GM12878 (cell line): ENCODE measurements at regions not wholly inside any gene's neighbourhood (a gene's known extent, or its start where the extent isn't known, plus 50 kb on each side); places are given as distances from the start of the nearest gene placed in this dataset.

Experiments
- ATAC-seq: fragments of 200-7000 bp; cut with Tn5 transposase; 3 replicates; pipeline ENCODE4 v1.9.1; 2020; ENCODE audit warnings: mild to moderate bottlenecking, moderate library complexity
- BruUV-seq: library from RNA; stranded (reverse); fragments of 400-500 nt; replicated peaks from 2 replicates; lab custom pipeline; 2021; lab: Mats Ljungman, UMichigan
- CTCF ChIA-PET: fragments of 300-600 bp; sonication (Branson Sonifier 250); formaldehyde crosslinking; extraction: SDS; loops from one replicate; lab custom pipeline; 2021; ENCODE audit warnings: inconsistent platforms; lab: Yijun Ruan, JAX
- POLR2A ChIA-PET: fragments of 350-600 bp; formaldehyde crosslinking; extraction: SDS; loops from one replicate; lab custom pipeline; 2021; ENCODE audit warnings: inconsistent platforms; lab: Charles Lee
- RAD21 ChIA-PET: fragments of 300-600 bp; sonication (Branson Sonifier 250); formaldehyde crosslinking; loops from one replicate; lab custom pipeline; 2023; ENCODE audit warnings: antibody characterized with exemption; ENCODE audit not compliant: unreplicated experiment; lab: Charles Lee
- SMC1A ChIA-PET: fragments of 300-600 bp; sonication (Branson Sonifier 250); formaldehyde crosslinking; loops from one replicate; lab custom pipeline; 2023; ENCODE audit not compliant: unreplicated experiment, uncharacterized antibody; lab: Charles Lee
- DNase-seq: peaks from one replicate; pipeline ENCODE4 v3.0.0-alpha.2; 2011; ENCODE audit warnings: low read depth, low spot score
- FAIRE-seq: peaks from 3 replicates; lab custom pipeline; 2011; peaks lifted over from hg19 to GRCh38; lab: Jason Lieb, UNC
- H2AFZ ChIP-seq: 2 replicates; pipeline ENCODE4 v1.6.0; 2011; ENCODE audit warnings: low read depth, low read length, control low read depth; ENCODE audit not compliant: control insufficient read depth
- H3K27ac ChIP-seq: 2 replicates; pipeline ENCODE4 v1.5.1; 2011; ENCODE audit warnings: control low read depth; ENCODE audit not compliant: control insufficient read depth, insufficient read depth
- H3K27me3 ChIP-seq, 2 experiments: replicated peaks in 1 of 2; 2 replicates each; pipeline versions ENCODE4 v1.6.0 to v1.6.1; 2011; ENCODE audit warnings: low read length in 1 of 2; ENCODE audit not compliant: control insufficient read depth in 2 of 2, insufficient read depth in 2 of 2
- H3K36me3 ChIP-seq, 2 experiments: 2 replicates each; pipeline ENCODE4 v1.5.1; 2011; ENCODE audit warnings: low read length in 1 of 2; ENCODE audit not compliant: control insufficient read depth in 2 of 2, insufficient read depth in 2 of 2
- H3K4me1 ChIP-seq: 2 replicates; pipeline ENCODE4 v1.6.1; 2011; ENCODE audit warnings: mild to moderate bottlenecking, low read length, moderate library complexity, mixed read lengths; ENCODE audit not compliant: control insufficient read depth, insufficient read depth
- H3K4me2 ChIP-seq: 2 replicates; pipeline ENCODE4 v1.6.0; 2011; ENCODE audit warnings: control low read depth; ENCODE audit not compliant: control insufficient read depth, insufficient read depth
- H3K4me3 ChIP-seq: fragments of 200-600 bp; sonication (generic); 2 replicates; pipeline ENCODE4 v1.5.1; 2016
- H3K79me2 ChIP-seq: 2 replicates; pipeline ENCODE4 v1.6.0; 2011; ENCODE audit warnings: low read length; ENCODE audit not compliant: control insufficient read depth, insufficient read depth
- H3K9ac ChIP-seq: 2 replicates; pipeline ENCODE4 v1.8.0; 2011; ENCODE audit warnings: low read length, control low read depth, mixed read lengths; ENCODE audit not compliant: control insufficient read depth, insufficient read depth
- H3K9me3 ChIP-seq: replicated peaks from 3 replicates; pipeline ENCODE4 v1.5.1; 2011; ENCODE audit warnings: mild to moderate bottlenecking, low read length; ENCODE audit not compliant: control insufficient read depth, insufficient read depth
- H4K20me1 ChIP-seq: 2 replicates; pipeline ENCODE4 v1.6.0; 2011; ENCODE audit not compliant: control insufficient read depth, insufficient read depth
- ATF7 ChIP-seq: fragments of 450-650 bp; IDR thresholded peaks from 2 replicates; pipeline ENCODE4 v1.6.1; 2016; ENCODE audit warnings: low read depth, mild to moderate bottlenecking
- ESRRA ChIP-seq: IDR thresholded peaks from 2 replicates; pipeline ENCODE4 v1.6.1; 2012; ENCODE audit warnings: mild to moderate bottlenecking, low read length, improper control_type of control experiment
- EZH2 ChIP-seq: IDR thresholded peaks from 2 replicates; pipeline ENCODE4 v1.6.1; 2012; ENCODE audit warnings: low read depth, mild to moderate bottlenecking, control low read depth, inconsistent platforms, low read length, borderline replicate concordance; ENCODE audit not compliant: control insufficient read depth
- KAT2A ChIP-seq: conservative IDR thresholded peaks from 2 replicates; pipeline ENCODE4 v1.6.1; 2011; ENCODE audit warnings: low read depth, low read length; ENCODE audit not compliant: control insufficient read depth
- RCOR1 ChIP-seq: conservative IDR thresholded peaks from 2 replicates; pipeline ENCODE4 v1.6.1; 2012; ENCODE audit warnings: low read depth, low read length, improper control_type of control experiment
- SMAD5 ChIP-seq: IDR thresholded peaks from 2 replicates; pipeline ENCODE4 v1.6.1; 2016; ENCODE audit warnings: antibody characterized with exemption, low read depth
- SRF ChIP-seq, 2 experiments: IDR thresholded peaks; 2 replicates each; pipeline ENCODE4 v1.6.1; 2011; ENCODE audit warnings: low read depth in 2 of 2, low read length in 2 of 2, mild to moderate bottlenecking in 1 of 2, moderate library complexity in 1 of 2
- STAT3 ChIP-seq: IDR thresholded peaks from 2 replicates; pipeline ENCODE4 v1.6.1; 2011; ENCODE audit warnings: low read depth, low read length, improper control_type of control experiment
- TBL1XR1 ChIP-seq: IDR thresholded peaks from 2 replicates; pipeline ENCODE4 v1.6.1; 2012; ENCODE audit warnings: low read depth, low read length, improper control_type of control experiment
- TCF3 ChIP-seq: IDR thresholded peaks from 2 replicates; pipeline ENCODE4 v1.6.1; 2012; ENCODE audit warnings: low read depth, mild to moderate bottlenecking, low read length, borderline replicate concordance; ENCODE audit not compliant: insufficient read depth
- ZNF217 ChIP-seq: fragments of 450-650 bp; IDR thresholded peaks from 2 replicates; pipeline ENCODE4 v1.6.1; 2017; ENCODE audit warnings: antibody characterized with exemption, mild to moderate bottlenecking
- WGBS: methylation state at CpG from one replicate; pipeline ENCODE4 v1.1.6; 2016; ENCODE audit warnings: low lambda C conversion rate; ENCODE audit not compliant: insufficient replicate concordance, insufficient coverage; ENCODE audit errors: missing lambda C conversion rate; 5-methylcytosine and 5-hydroxymethylcytosine counted together
- in situ Hi-C: fragments of 300-500 bp; cut with MboI; formaldehyde crosslinking; loops from 9 replicates; pipeline ENCODE4 v1.14.3; 2018; ENCODE audit warnings: mixed read lengths
- intact Hi-C: fragments of 100-400 bp; cut with micrococcal nuclease; formaldehyde crosslinking; loops from one replicate; pipeline ENCODE4 v1.14.2; 2022; ENCODE audit not compliant: unreplicated experiment

- intact Hi-C loops = no loop called here
Observed at GRCh38 chr4:10959586-10959985, 275.0 kb upstream of the CLNK start.

GRCh38 chr4:10958226-10958856 is 273.8 kb upstream of the CLNK start:
- ChIA-PET SMC1A (interaction anchor here (0.7 kb wide), 1 partner anchor 49 kb away, joined by 3 read pairs; no protein-coding TSS in a partner anchor), CTCF (no interaction called here), POLR2A (no interaction called here), RAD21 (no interaction called here)
- no peak overlapping the region for H3K4me2 ChIP-seq
- ATAC-seq = no peak
- TF ChIP-seq RCOR1 = no peak
- no peak for TF ChIP-seq EZH2
- no peak for TF ChIP-seq SRF (IDR thresholded peaks at IDR 0.05; ENCODE audit: low read depth in 2 of 2, low read length in 2 of 2)
- no peak for TF ChIP-seq TBL1XR1
- no peak for TF ChIP-seq STAT3
- no peak for TF ChIP-seq SMAD5
- TF ChIP-seq TCF3 = no peak
- TF ChIP-seq ATF7 = no peak
- no peak for TF ChIP-seq ZNF217
- TF ChIP-seq ESRRA = no peak
- DNase-seq = no peak
- H3K4me1 ChIP-seq = peaks cover 8% of the 10 kb centered on the region
- WGBS = 54% methylated on average over 5 of the region's 5 CpGs
- H3K36me3 ChIP-seq = no peaks in the 10 kb centered on the region
- no peaks in the 10 kb centered on the region for H4K20me1 ChIP-seq
- H3K9ac ChIP-seq = no peak overlapping the region
- BruUV-seq = no TSS peak
- in situ Hi-C loops (no loop called here), intact Hi-C loops (no loop called here)
- no peak overlapping the region for H3K4me3 ChIP-seq
- no peak for FAIRE-seq
- no peaks in the 10 kb centered on the region for H3K9me3 ChIP-seq
- no peaks in the 10 kb centered on the region for H3K27me3 ChIP-seq
- no peaks in the 10 kb centered on the region for H3K79me2 ChIP-seq
- H2AFZ ChIP-seq = no peak overlapping the region
- no peak overlapping the region for H3K27ac ChIP-seq

More at GRCh38 chr4:10959586-10959985, 275.0 kb upstream of the CLNK start:
- Histone ChIP-seq H3K36me3 (no peaks in the 10 kb centered on the region), H4K20me1 (no peaks in the 10 kb centered on the region), H3K27me3 (no peaks in the 10 kb centered on the region), H3K4me3 (no peak overlapping the region), H3K27ac (no peak overlapping the region), H3K9me3 (no peaks in the 10 kb centered on the region), H3K4me1 (peaks cover 5% of the 10 kb centered on the region), H3K4me2 (no peak overlapping the region), H3K79me2 (no peaks in the 10 kb centered on the region), H3K9ac (no peak overlapping the region), H2AFZ (no peak overlapping the region)
- in situ Hi-C loops = no loop called here
- WGBS = 94% methylated on average over 1 of the region's 1 CpG
- FAIRE-seq (no peak), DNase-seq (no peak), ATAC-seq (no peak)
- TF ChIP-seq KAT2A = no peak
- ChIA-PET RAD21 (interaction anchor here (0.9 kb wide), 1 partner anchor 17 kb away, joined by 3 read pairs; no protein-coding TSS in a partner anchor), POLR2A (no interaction called here), SMC1A (interaction anchor here (0.9 to 1.1 kb wide), 2 partner anchors 10 to 13 kb away, joined by 3 read pairs; no protein-coding TSS in a partner anchor), CTCF (interaction anchor here (0.6 kb wide), 1 partner anchor 589 kb away, joined by 3 read pairs; no protein-coding TSS in a partner anchor)
- no TSS peak for BruUV-seq
